ENCODE measurements at regions not wholly inside any gene's neighbourhood (a gene's known extent, or its start where the extent isn't known, plus 50 kb on each side); places are given as distances from the start of the nearest gene placed in this dataset.

DNA sequence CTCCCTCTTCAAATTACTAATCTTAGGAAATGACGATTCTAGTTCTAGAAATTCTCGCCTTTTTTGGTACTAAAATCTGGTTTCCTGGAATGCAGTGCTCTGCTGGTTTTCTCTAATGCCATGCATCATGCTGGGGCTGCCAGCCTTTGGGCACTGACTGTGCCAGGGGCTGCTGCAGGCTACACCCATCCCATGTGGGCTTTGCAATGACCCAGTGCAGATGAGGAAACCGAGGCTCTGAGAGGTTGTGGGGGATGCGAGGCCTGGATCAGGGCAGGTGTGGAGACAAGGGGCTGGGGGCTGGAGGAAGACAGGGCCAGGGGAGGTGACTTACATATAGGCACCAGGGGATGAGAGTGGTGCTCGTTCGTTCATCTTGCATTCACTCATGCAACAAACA lies 95.3 kb downstream of the HMX1 start:
- no peak for DNase-seq (ENCODE audit: low read depth)
- TF ChIP-seq, protein P1, sequence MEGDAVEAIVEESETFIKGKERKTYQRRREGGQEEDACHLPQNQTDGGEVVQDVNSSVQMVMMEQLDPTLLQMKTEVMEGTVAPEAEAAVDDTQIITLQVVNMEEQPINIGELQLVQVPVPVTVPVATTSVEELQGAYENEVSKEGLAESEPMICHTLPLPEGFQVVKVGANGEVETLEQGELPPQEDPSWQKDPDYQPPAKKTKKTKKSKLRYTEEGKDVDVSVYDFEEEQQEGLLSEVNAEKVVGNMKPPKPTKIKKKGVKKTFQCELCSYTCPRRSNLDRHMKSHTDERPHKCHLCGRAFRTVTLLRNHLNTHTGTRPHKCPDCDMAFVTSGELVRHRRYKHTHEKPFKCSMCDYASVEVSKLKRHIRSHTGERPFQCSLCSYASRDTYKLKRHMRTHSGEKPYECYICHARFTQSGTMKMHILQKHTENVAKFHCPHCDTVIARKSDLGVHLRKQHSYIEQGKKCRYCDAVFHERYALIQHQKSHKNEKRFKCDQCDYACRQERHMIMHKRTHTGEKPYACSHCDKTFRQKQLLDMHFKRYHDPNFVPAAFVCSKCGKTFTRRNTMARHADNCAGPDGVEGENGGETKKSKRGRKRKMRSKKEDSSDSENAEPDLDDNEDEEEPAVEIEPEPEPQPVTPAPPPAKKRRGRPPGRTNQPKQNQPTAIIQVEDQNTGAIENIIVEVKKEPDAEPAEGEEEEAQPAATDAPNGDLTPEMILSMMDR (IDR thresholded peaks at IDR 0.05; ENCODE audit: insufficient read depth, low read depth, low read length) = no peak
- no peak overlapping the region for H3K4me3 ChIP-seq (ENCODE audit: low read depth, low read length)

DNA sequence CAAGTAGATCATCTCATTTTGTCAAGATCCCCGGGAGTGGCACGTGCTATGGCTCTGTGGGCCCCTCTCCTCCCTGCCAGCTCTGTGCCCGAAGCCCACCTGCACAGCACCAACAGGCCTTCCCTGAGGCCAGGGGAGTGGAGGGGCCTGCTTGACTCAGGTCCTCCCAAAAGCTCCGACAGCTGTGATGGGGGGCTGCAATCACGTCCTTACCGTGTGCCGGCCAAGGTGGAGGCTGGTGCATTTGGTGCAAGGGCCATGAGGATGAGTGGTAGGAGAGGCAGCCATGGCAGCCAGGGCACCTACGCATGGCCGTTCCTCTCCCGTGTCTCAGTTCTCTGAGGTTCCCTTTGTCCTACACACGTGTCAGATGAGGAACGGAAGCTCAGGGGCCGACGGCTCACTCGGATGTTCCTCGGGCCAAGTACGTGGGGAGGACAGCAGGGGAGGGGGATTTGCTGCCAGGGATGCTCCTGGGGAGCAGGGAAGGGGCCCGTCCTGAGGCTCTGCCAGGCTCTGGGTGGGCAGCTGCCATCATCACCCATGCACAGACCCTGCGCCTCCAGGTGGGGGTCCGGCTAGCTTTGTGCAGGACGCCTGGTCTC lies 95.8 kb downstream of the HMX1 start:
- TF ChIP-seq, protein P1 (IDR thresholded peaks at IDR 0.05; ENCODE audit: insufficient read depth, low read depth, low read length) = no peak
- DNase-seq (ENCODE audit: low read depth) = no peak
- no peak overlapping the region for H3K4me3 ChIP-seq (ENCODE audit: low read depth, low read length)

DNA sequence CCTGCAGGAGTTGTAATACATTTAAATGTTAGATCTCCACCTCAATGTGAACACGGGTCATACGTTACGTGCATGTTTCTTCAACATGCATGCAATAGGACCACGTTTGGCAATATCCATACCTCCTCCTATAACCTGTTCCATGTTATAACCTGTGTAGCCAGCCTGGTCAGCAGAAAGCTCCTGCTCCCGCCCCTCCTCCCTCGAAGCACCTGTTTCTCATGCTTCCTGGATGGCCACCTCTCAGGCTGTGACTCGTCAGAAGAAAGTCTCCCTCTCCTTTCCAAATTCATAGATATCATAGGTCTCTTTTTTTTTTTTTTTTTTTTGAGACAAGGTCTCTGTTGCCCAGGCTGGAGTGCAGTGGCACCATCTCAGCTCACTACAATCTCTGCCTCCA lies 96.5 kb downstream of the HMX1 start:
- TF ChIP-seq, protein P1 (IDR thresholded peaks at IDR 0.05; ENCODE audit: insufficient read depth, low read depth, low read length) = no peak
- no peak overlapping the region for H3K4me3 ChIP-seq (ENCODE audit: low read depth, low read length)
- DNase-seq (ENCODE audit: low read depth) = no peak

DNA sequence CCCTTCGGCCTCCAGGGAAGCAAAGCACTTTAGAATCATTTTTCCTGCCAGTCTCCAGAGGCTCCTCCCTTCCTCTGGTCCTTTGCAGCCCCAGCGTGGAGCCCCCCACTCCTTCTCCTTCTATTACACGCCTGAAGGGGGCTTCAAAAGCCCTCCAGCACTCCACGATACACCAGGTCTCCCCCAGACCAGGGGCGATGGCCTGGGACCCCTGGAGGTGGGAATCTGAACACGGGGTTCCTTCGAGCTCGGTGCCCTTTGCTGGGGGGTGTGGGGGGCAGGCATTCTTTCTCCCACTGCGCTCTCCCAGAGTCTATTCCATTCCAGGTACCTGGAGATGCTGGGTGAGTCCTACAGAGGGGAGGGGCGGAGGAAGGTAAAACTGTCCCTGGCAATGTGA lies 97.6 kb downstream of the HMX1 start:
- H3K4me3 ChIP-seq (ENCODE audit: low read depth, low read length) = no peak overlapping the region
- no peak for DNase-seq (ENCODE audit: low read depth)
- TF ChIP-seq, protein P1 (IDR thresholded peaks at IDR 0.05; ENCODE audit: insufficient read depth, low read depth, low read length) = no peak

DNA sequence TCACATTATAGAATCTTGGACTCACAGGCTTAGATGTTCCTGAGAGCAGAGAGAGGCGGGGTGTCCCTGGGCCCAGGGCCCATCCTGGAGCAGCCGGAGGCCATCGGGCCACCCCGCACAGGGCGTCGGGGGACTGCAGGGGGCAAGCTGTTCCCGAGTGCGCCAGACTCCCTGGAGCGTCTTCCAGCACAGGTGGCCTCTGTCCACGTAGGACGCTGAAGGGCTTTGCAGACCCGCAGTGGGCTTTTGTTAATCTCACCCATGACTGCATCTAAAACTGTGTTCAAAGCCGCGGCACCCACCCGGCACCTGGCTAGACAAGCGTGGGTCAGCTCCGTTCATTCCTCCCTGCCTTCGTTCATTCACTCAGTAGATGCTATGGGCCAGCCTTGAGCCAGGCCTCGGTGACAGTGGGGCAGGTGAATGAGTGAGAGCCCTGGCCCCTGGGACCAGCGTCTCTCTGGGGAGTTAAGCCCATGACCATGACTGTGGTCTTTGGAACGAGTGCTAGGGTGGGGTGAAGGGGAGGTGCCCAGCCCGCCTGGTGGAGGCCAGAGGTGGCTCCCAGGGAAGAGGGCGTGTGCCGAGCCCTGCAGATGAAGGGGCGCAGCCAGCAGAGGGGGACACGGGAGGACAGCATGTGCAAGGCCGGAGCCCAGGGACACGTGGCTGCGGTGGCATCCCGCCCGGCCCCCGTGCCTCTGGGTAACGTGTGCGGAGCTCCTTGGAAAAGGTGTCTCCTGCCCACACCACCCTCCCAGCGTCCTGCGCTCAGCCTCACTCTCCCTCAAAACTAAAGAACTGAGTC lies 98.3 kb downstream of the HMX1 start:
- H3K4me3 ChIP-seq (ENCODE audit: low read depth, low read length) = no peak overlapping the region
- no peak for DNase-seq (ENCODE audit: low read depth)
- TF ChIP-seq, protein P1 (IDR thresholded peaks at IDR 0.05; ENCODE audit: insufficient read depth, low read depth, low read length) = no peak

DNA sequence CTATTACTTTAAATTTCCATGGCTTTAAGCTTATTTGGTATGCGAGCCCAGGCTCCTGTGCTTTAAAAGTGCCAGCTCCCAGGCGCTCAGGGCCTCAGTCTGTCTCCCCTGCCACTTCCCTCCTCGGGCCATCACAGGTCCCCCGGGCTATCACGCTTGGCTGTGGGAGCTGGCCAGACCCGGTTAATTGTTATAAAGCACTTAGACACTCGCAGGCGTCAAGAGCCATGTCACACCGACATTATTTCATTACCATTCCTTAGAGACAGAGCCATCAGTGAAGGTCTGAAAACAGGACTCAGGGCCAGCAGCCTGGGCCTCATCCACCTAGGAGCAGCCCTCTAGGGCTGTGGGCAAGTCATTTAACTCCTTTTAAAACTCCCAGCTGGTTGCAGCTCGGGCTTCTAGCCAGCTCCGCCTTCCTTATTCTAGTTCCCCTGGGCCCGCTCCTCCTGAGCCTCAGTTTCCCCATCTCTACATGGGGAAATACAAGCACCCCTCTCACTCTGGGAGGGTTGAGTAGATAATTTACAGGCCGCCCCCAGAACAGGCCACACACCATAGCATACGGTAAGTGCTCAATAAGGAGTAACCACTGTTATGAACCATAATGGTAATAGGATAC lies 99.0 kb downstream of the HMX1 start:
- TF ChIP-seq, protein P1 (IDR thresholded peaks at IDR 0.05; ENCODE audit: insufficient read depth, low read depth, low read length) = no peak
- DNase-seq (ENCODE audit: low read depth) = no peak

More for the DNA sequence above, 99.0 kb downstream of the HMX1 start:
- H3K4me3 ChIP-seq (ENCODE audit: low read depth, low read length) = no peak overlapping the region
